Upper lobe of right lung (tissue), 1 donor: ENCODE measurements at regions not wholly inside any gene's neighbourhood (a gene's known extent, or its start where the extent isn't known, plus 50 kb on each side); places are given as distances from the start of the nearest gene placed in this dataset.

Experiments
- ATAC-seq: fragments of 200-7000 bp; cut with Tn5 transposase; one replicate; pipeline ENCODE4 v1.9.1; 2020; ENCODE audit warnings: mild to moderate bottlenecking, moderate library complexity
- DNase-seq: peaks from one replicate; pipeline ENCODE4 v3.0.0-alpha.2; 2020
- H3K27ac ChIP-seq: fragments of 200-600 bp; one replicate; pipeline ENCODE4 v1.8.0; 2022
- H3K27me3 ChIP-seq: fragments of 200-600 bp; one replicate; pipeline ENCODE4 v1.8.0; 2022; ENCODE audit warnings: mild to moderate bottlenecking
- H3K36me3 ChIP-seq: fragments of 200-600 bp; one replicate; pipeline ENCODE4 v1.8.0; 2022
- H3K4me1 ChIP-seq: fragments of 200-600 bp; one replicate; pipeline ENCODE4 v1.8.0; 2022
- H3K4me3 ChIP-seq: fragments of 200-600 bp; one replicate; pipeline ENCODE4 v1.8.0; 2022; ENCODE audit warnings: mild to moderate bottlenecking
- H3K9me3 ChIP-seq: fragments of 200-600 bp; one replicate; pipeline ENCODE4 v1.8.0; 2022
- CTCF ChIP-seq: fragments of 200-600 bp; IDR thresholded peaks from one replicate; pipeline ENCODE4 v1.8.0; 2022; ENCODE audit warnings: antibody characterized with exemption
- intact Hi-C: fragments of 100-400 bp; cut with DNase I; formaldehyde crosslinking; loops from one replicate; pipeline ENCODE4 v1.11.0; 2022
- donor health status: DM: no; HTN: yes; CAD: no; lungs with severe emphysema.

GRCh38 chr7:20988340-20988739 lies 201.7 kb upstream of the SP8 start:
- no peaks in the 10 kb centered on the region for H3K27me3 ChIP-seq
- ATAC-seq (no peak), DNase-seq (no peak)
- no peak overlapping the region for H3K4me3 ChIP-seq
- H3K4me1 ChIP-seq = no peaks in the 10 kb centered on the region
- H3K9me3 ChIP-seq = no peaks in the 10 kb centered on the region
- intact Hi-C loops = no loop called here
- H3K27ac ChIP-seq = no peak overlapping the region
- H3K36me3 ChIP-seq = no peaks in the 10 kb centered on the region
- no peak for TF ChIP-seq CTCF

GRCh38 chr7:20991544-20991943 lies 204.9 kb upstream of the SP8 start:
- DNase-seq (no peak), ATAC-seq (no peak)
- H3K4me1 ChIP-seq = no peaks in the 10 kb centered on the region
- intact Hi-C loops = no loop called here
- H3K36me3 ChIP-seq = no peaks in the 10 kb centered on the region
- no peak for TF ChIP-seq CTCF
- H3K4me3 ChIP-seq = no peak overlapping the region
- H3K9me3 ChIP-seq = no peaks in the 10 kb centered on the region
- H3K27ac ChIP-seq = no peak overlapping the region
- no peaks in the 10 kb centered on the region for H3K27me3 ChIP-seq

GRCh38 chr7:20993693-20994092 lies 207.0 kb upstream of the SP8 start:
- no peaks in the 10 kb centered on the region for H3K9me3 ChIP-seq
- no peak overlapping the region for H3K4me3 ChIP-seq
- H3K36me3 ChIP-seq = no peaks in the 10 kb centered on the region
- no peak for TF ChIP-seq CTCF
- ATAC-seq = no peak
- no peak for DNase-seq
- no peak overlapping the region for H3K27ac ChIP-seq
- no peaks in the 10 kb centered on the region for H3K27me3 ChIP-seq
- intact Hi-C loops = no loop called here
- H3K4me1 ChIP-seq = no peaks in the 10 kb centered on the region

- TF ChIP-seq CTCF = no peak
- H3K36me3 ChIP-seq = no peaks in the 10 kb centered on the region
- no peak overlapping the region for H3K4me3 ChIP-seq
- H3K27me3 ChIP-seq = no peaks in the 10 kb centered on the region
- ATAC-seq = no peak
- no peak overlapping the region for H3K27ac ChIP-seq
- no peaks in the 10 kb centered on the region for H3K4me1 ChIP-seq
- intact Hi-C loops = no loop called here
- no peaks in the 10 kb centered on the region for H3K9me3 ChIP-seq
- no peak for DNase-seq
Measured at GRCh38 chr7:20998309-20998708, 211.6 kb upstream of the SP8 start.

- TF ChIP-seq CTCF = no peak
- Histone ChIP-seq H3K4me3 (no peak overlapping the region), H3K4me1 (no peaks in the 10 kb centered on the region), H3K9me3 (no peaks in the 10 kb centered on the region), H3K36me3 (no peaks in the 10 kb centered on the region), H3K27ac (no peak overlapping the region), H3K27me3 (no peaks in the 10 kb centered on the region)
- DNase-seq = no peak
- ATAC-seq = no peak
- intact Hi-C loops = no loop called here
Measured at GRCh38 chr7:21011153-21011552, 224.5 kb upstream of the SP8 start.

- DNase-seq = no peak
- H3K9me3 ChIP-seq = no peaks in the 10 kb centered on the region
- intact Hi-C loops = no loop called here
- no peak overlapping the region for H3K4me3 ChIP-seq
- no peak overlapping the region for H3K27ac ChIP-seq
- no peaks in the 10 kb centered on the region for H3K36me3 ChIP-seq
- no peaks in the 10 kb centered on the region for H3K27me3 ChIP-seq
- ATAC-seq = no peak
- TF ChIP-seq CTCF = no peak
- H3K4me1 ChIP-seq = no peaks in the 10 kb centered on the region
Measured at GRCh38 chr7:21013765-21014539, 227.3 kb upstream of the SP8 start.
